H9 (cell line): ENCODE measurements at regions not wholly inside any gene's neighbourhood (a gene's known extent, or its start where the extent isn't known, plus 50 kb on each side); places are given as distances from the start of the nearest gene placed in this dataset.
"Not testable (repeated sequence)": the region's sequence is repeated elsewhere in the genome, so short reads cannot be mapped to it uniquely, and the experiment has no call there.

Experiments
- DNase-seq: peaks from one replicate; pipeline ENCODE4 v3.0.0-alpha.2; 2017
- H2AFZ ChIP-seq: one replicate; pipeline ENCODE4 v1.6.1; 2013; ENCODE audit warnings: mild to moderate bottlenecking, low read length, control low read depth, moderate library complexity
- H2AK5ac ChIP-seq: 2 replicates; pipeline ENCODE4 v1.6.1; 2013; ENCODE audit warnings: low read length, control low read depth, mixed read lengths; ENCODE audit not compliant: insufficient read length
- H2BK120ac ChIP-seq: one replicate; pipeline ENCODE4 v1.6.1; 2013; ENCODE audit warnings: low read depth, mild to moderate bottlenecking, low read length, control low read depth, inconsistent platforms; ENCODE audit not compliant: poor library complexity, severe bottlenecking
- H2BK12ac ChIP-seq: 2 replicates; pipeline ENCODE4 v1.6.1; 2013; ENCODE audit warnings: low read length, control low read depth, mixed read lengths, low read depth; ENCODE audit not compliant: insufficient read length
- H2BK15ac ChIP-seq: 2 replicates; pipeline ENCODE4 v1.6.1; 2013; ENCODE audit warnings: low read depth, low read length, control low read depth
- H2BK20ac ChIP-seq: one replicate; pipeline ENCODE4 v1.6.1; 2013; ENCODE audit warnings: low read depth, mild to moderate bottlenecking, low read length, control low read depth, inconsistent platforms; ENCODE audit not compliant: poor library complexity, severe bottlenecking
- H2BK5ac ChIP-seq: 2 replicates; pipeline ENCODE4 v1.6.1; 2013; ENCODE audit warnings: low read length, control low read depth, mixed read lengths; ENCODE audit not compliant: insufficient read length
- H3K14ac ChIP-seq: 2 replicates; pipeline ENCODE4 v1.6.1; 2013; ENCODE audit warnings: low read length, control low read depth; ENCODE audit not compliant: insufficient read depth
- H3K18ac ChIP-seq: 2 replicates; pipeline ENCODE4 v1.6.1; 2013; ENCODE audit warnings: low read depth, mild to moderate bottlenecking, mixed read lengths, low read length, control low read depth; ENCODE audit not compliant: insufficient read length
- H3K23ac ChIP-seq: 2 replicates; pipeline ENCODE4 v1.6.1; 2013; ENCODE audit warnings: low read length, control low read depth, mixed read lengths, low read depth; ENCODE audit not compliant: insufficient read length
- H3K23me2 ChIP-seq: 2 replicates; pipeline ENCODE4 v1.6.1; 2013; ENCODE audit warnings: low read depth, mild to moderate bottlenecking, mixed read lengths, low read length, control low read depth; ENCODE audit not compliant: insufficient read length, poor library complexity, severe bottlenecking
- H3K27ac ChIP-seq: 2 replicates; pipeline ENCODE4 v1.5.1; 2013; ENCODE audit warnings: low read length, control low read depth, mixed read lengths, low read depth; ENCODE audit not compliant: insufficient read length
- H3K27me3 ChIP-seq: 2 replicates; pipeline ENCODE4 v1.6.1; 2013; ENCODE audit warnings: low read length, control low read depth, inconsistent platforms; ENCODE audit not compliant: insufficient read depth
- H3K4ac ChIP-seq: 2 replicates; pipeline ENCODE4 v1.6.1; 2013; ENCODE audit warnings: low read depth, mild to moderate bottlenecking, control low read depth, inconsistent platforms, low read length, moderate library complexity
- H3K4me1 ChIP-seq: 2 replicates; pipeline ENCODE4 v1.6.1; 2013; ENCODE audit warnings: low read length, control low read depth, inconsistent platforms; ENCODE audit not compliant: insufficient read depth
- H3K4me2 ChIP-seq: 2 replicates; pipeline ENCODE4 v1.6.1; 2013; ENCODE audit warnings: low read length, control low read depth, mixed read lengths; ENCODE audit not compliant: insufficient read length, insufficient read depth
- H3K56ac ChIP-seq: 2 replicates; pipeline ENCODE4 v1.6.1; 2013; ENCODE audit warnings: low read depth, mild to moderate bottlenecking, mixed read lengths, low read length, control low read depth; ENCODE audit not compliant: insufficient read length
- H3K79me1 ChIP-seq: 2 replicates; pipeline ENCODE4 v1.6.1; 2013; ENCODE audit warnings: low read depth, mild to moderate bottlenecking, moderate library complexity, low read length, control low read depth, inconsistent platforms; ENCODE audit not compliant: insufficient read depth, poor library complexity, severe bottlenecking
- H3K79me2 ChIP-seq: 2 replicates; pipeline ENCODE4 v1.6.1; 2013; ENCODE audit warnings: low read length, control low read depth, inconsistent platforms; ENCODE audit not compliant: insufficient read depth
- H3K9ac ChIP-seq: 2 replicates; pipeline ENCODE4 v1.6.1; 2013; ENCODE audit warnings: low read length, control low read depth, mixed read lengths; ENCODE audit not compliant: insufficient read length; ENCODE audit errors: extremely low read depth
- H3K9me3 ChIP-seq: one replicate; pipeline ENCODE4 v1.6.1; 2013; ENCODE audit warnings: low read depth, low read length, inconsistent platforms; ENCODE audit not compliant: control insufficient read depth
- H3T11ph ChIP-seq: one replicate; pipeline ENCODE4 v1.6.1; 2013; ENCODE audit warnings: mild to moderate bottlenecking, low read length, control low read depth, inconsistent platforms
- H4K20me1 ChIP-seq: one replicate; pipeline ENCODE4 v1.6.1; 2013; ENCODE audit not compliant: control insufficient read depth, insufficient read length, insufficient read depth
- H4K5ac ChIP-seq: 2 replicates; pipeline ENCODE4 v1.6.1; 2013; ENCODE audit warnings: low read depth, mild to moderate bottlenecking, mixed read lengths, low read length, control low read depth; ENCODE audit not compliant: insufficient read length
- H4K8ac ChIP-seq: replicated peaks from 2 replicates; pipeline ENCODE4 v1.6.1; 2013; ENCODE audit warnings: low read length, control low read depth, mixed read lengths, low read depth; ENCODE audit not compliant: insufficient read length
- H4K91ac ChIP-seq: 2 replicates; pipeline ENCODE4 v1.6.1; 2013; ENCODE audit warnings: low read depth, mild to moderate bottlenecking, moderate library complexity, mixed read lengths, low read length, control low read depth; ENCODE audit not compliant: insufficient read length
- H3K27ac Mint-ChIP-seq, 3 experiments: 2 replicates in 2 of 3; 3 replicates in 1 of 3; pipeline ENCODE4 v1.8.0; 2020 to 2021; ENCODE audit warnings: mixed read lengths in 3 of 3, mild to moderate bottlenecking in 1 of 3, moderate library complexity in 1 of 3
- H3K27me3 Mint-ChIP-seq: 2 replicates; pipeline ENCODE4 v1.8.0; 2021; ENCODE audit warnings: low read depth, mild to moderate bottlenecking, moderate library complexity, mixed read lengths
- H3K36me3 Mint-ChIP-seq, 3 experiments: 2 replicates in 2 of 3; 3 replicates in 1 of 3; pipeline ENCODE4 v1.8.0; 2020 to 2021; ENCODE audit warnings: low read depth in 3 of 3, mixed read lengths in 3 of 3; ENCODE audit not compliant: insufficient read depth in 1 of 3
- H3K4me1 Mint-ChIP-seq, 2 experiments: 2 replicates each; pipeline ENCODE4 v1.8.0; 2020; ENCODE audit warnings: mixed read lengths in 2 of 2
- H3K4me3 Mint-ChIP-seq, 2 experiments: 2 replicates in 1 of 2; 3 replicates in 1 of 2; pipeline ENCODE4 v1.8.0; 2020 to 2021; ENCODE audit warnings: mild to moderate bottlenecking in 2 of 2, mixed read lengths in 2 of 2, moderate library complexity in 1 of 2
- H3K9me3 Mint-ChIP-seq, 2 experiments: 2 replicates in 1 of 2; 3 replicates in 1 of 2; pipeline ENCODE4 v1.8.0; 2020; ENCODE audit warnings: mild to moderate bottlenecking in 2 of 2, mixed read lengths in 2 of 2, moderate library complexity in 1 of 2
- WGBS: extraction: QIAGEN DNeasy Blood & Tissue Kit; methylation state at CpG from one replicate; pipeline ENCODE4 v1.1.7; 2013; ENCODE audit warnings: missing lambda C conversion rate, low lambda C conversion rate, mixed read lengths; ENCODE audit not compliant: insufficient read length; ENCODE audit errors: extremely low coverage; 5-methylcytosine and 5-hydroxymethylcytosine counted together
- TF ChIP-seq, protein P1 (sequence below): fragments of 200-600 bp; sonication (generic); conservative IDR thresholded peaks from 3 replicates; pipeline ENCODE4 v1.8.0; 2021; ENCODE audit warnings: antibody characterized with exemption, mild to moderate bottlenecking

DNA sequence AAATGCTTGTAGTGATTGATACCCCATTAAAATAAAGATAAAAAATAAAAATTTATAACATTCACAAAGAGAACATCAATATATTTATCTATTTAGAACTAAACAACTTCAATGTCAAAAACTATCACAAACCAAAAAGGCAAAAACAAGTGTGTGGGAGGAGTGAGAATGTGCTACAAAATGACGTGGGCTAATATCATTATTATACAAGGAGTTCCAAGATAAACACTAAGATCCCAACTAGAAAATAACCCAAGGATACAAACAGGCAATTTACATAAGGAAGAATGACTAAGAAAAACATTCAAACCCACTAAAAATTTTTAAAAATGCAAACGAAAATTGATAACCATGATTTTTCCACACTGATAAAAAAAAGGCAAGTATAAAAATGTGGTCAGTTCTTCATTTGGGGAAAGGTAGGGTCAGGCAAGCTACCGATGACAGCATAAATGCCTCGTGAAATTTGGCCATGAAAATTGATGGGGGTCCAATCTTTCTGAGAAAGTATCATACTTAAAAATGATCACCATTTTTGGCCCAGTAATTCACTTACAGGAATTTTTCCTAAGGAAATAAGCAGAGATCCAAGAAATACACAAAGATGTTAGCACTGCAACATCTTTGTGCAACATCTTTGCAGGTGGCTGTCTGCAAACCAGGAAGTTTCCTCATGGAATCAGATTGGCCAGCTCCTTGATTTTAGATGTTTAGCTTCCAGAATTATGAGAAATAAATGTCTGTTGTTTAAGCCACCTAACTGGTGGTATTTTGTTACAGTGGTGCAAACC, 140.2 kb downstream of the TMEM200A start:
- Histone ChIP-seq H4K8ac (no peak overlapping the region), H2AK5ac (no peak overlapping the region), H2AFZ (no peak overlapping the region), H3K79me2 (no peaks in the 10 kb centered on the region), H3K9me3 (no peaks in the 10 kb centered on the region), H4K5ac (no peak overlapping the region), H2BK20ac (no peak overlapping the region), H3K14ac (no peak overlapping the region), H2BK15ac (no peak overlapping the region), H4K91ac (no peak overlapping the region), H3T11ph (no peak overlapping the region), H4K20me1 (no peaks in the 10 kb centered on the region), H3K23me2 (no peaks in the 10 kb centered on the region), H3K18ac (no peak overlapping the region), H2BK5ac (no peak overlapping the region), H3K4ac (no peak overlapping the region), H3K23ac (no peak overlapping the region), H3K27me3 (no peaks in the 10 kb centered on the region), H3K4me2 (no peak overlapping the region), H3K79me1 (no peaks in the 10 kb centered on the region), H3K9ac (no peak overlapping the region), H3K56ac (no peak overlapping the region), H2BK120ac (no peak overlapping the region), H2BK12ac (no peak overlapping the region), H3K27ac (no peak overlapping the region), H3K4me1 (no peaks in the 10 kb centered on the region)
- no CpG with 5 or more reads among the region's 4 CpGs for WGBS
- TF ChIP-seq, protein P1, sequence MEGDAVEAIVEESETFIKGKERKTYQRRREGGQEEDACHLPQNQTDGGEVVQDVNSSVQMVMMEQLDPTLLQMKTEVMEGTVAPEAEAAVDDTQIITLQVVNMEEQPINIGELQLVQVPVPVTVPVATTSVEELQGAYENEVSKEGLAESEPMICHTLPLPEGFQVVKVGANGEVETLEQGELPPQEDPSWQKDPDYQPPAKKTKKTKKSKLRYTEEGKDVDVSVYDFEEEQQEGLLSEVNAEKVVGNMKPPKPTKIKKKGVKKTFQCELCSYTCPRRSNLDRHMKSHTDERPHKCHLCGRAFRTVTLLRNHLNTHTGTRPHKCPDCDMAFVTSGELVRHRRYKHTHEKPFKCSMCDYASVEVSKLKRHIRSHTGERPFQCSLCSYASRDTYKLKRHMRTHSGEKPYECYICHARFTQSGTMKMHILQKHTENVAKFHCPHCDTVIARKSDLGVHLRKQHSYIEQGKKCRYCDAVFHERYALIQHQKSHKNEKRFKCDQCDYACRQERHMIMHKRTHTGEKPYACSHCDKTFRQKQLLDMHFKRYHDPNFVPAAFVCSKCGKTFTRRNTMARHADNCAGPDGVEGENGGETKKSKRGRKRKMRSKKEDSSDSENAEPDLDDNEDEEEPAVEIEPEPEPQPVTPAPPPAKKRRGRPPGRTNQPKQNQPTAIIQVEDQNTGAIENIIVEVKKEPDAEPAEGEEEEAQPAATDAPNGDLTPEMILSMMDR = no peak
- Mint-ChIP-seq H3K4me1 (no peaks in the 10 kb centered on the region), H3K36me3 (no peaks in the 10 kb centered on the region), H3K4me3 (no peak overlapping the region), H3K27me3 (peaks cover 2% of the 10 kb centered on the region; the same call in 1 of the 2 replicates), H3K27ac (no peak overlapping the region), H3K9me3 (no peaks in the 10 kb centered on the region)
- no peak for DNase-seq

DNA sequence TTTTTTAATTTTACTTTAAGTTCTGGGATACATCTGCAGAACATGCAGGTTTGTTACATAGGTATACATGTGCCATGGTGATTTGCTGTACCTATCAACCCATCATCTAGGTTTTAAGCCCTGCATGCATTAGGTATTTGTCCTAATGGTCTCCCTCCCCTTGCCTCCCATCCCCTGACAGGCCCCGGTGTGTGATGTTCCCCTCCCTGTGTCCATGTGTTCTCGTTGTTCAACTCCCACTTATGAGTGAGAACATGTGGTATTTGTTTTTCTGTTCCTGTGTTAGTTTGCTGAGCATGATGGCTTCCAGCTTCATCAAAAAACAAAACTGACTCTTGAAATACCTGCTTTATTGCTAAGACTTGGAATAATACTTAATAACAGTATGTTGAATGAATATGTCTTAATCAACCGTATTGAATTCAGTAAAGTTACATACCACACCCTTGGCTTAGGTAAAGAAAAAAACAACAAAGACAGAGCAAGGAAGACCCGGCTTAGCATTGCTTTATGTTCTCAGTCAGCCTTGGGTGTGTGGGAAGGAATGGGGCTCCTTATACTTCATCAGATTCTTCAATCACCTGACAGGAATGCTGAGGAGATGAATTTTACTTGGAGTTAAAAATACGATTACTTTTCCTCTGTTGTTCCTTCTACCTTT, 141.3 kb downstream of the TMEM200A start:
- not testable (repeated sequence) for H3K23ac ChIP-seq, H3K27me3 ChIP-seq, H2BK5ac ChIP-seq, H2BK120ac ChIP-seq, H2BK20ac ChIP-seq, H2BK12ac ChIP-seq, H3K4me2 ChIP-seq, H2BK15ac ChIP-seq, H3K18ac ChIP-seq, H3K9me3 ChIP-seq, H3K4me1 ChIP-seq, H2AK5ac ChIP-seq, H3K4me1 Mint-ChIP-seq, H4K8ac ChIP-seq, H3T11ph ChIP-seq, H4K91ac ChIP-seq, H4K20me1 ChIP-seq, H3K4ac ChIP-seq, H3K79me2 ChIP-seq, H3K9me3 Mint-ChIP-seq, H3K27me3 Mint-ChIP-seq, H3K27ac Mint-ChIP-seq, H3K27ac ChIP-seq, H2AFZ ChIP-seq, H3K4me3 Mint-ChIP-seq, H3K23me2 ChIP-seq, H3K9ac ChIP-seq, H3K79me1 ChIP-seq, H3K14ac ChIP-seq, H4K5ac ChIP-seq, DNase-seq, H3K56ac ChIP-seq, H3K36me3 Mint-ChIP-seq
- no CpG with 5 or more reads among the region's 5 CpGs for WGBS
